ENCODE measurements at regions not wholly inside any gene's neighbourhood (a gene's known extent, or its start where the extent isn't known, plus 50 kb on each side); places are given as distances from the start of the nearest gene placed in this dataset.
A peak's percentile ranks its signal among the peaks of the same experiment; 100 is the strongest.
"Not testable (repeated sequence)": the region's sequence is repeated elsewhere in the genome, so short reads cannot be mapped to it uniquely, and the experiment has no call there.

GRCh38 chrX:121761845-121762244 is 714.4 kb downstream of the GLUD2 start (continued):
- no peak for TF ChIP-seq RNF2 (IDR thresholded peaks at IDR 0.05; ENCODE audit: borderline replicate concordance, low read depth)

- Histone ChIP-seq H3K4me1 (no peaks in the 10 kb centered on the region), H3K9me3 (no peaks in the 10 kb centered on the region), H3K4me3 (no peak overlapping the region), H3K4me2 (no peak overlapping the region), H3K27ac (no peak overlapping the region)
- FAIRE-seq (peak; percentile 91), ATAC-seq (no peak), DNase-seq (ENCODE audit: low read depth in 1 of 2, low spot score in 1 of 2) (no peak)
- ChIA-PET POLR2A (no interaction called here), CTCF (no interaction called here)
- WGBS (ENCODE audit: missing lambda C conversion rate), result 32% methylated on average over 4 of the region's 4 CpGs
- TF ChIP-seq POLR2AphosphoS2 (conservative IDR thresholded peaks at IDR 0.05; ENCODE audit: low read length) (no peak), PHF8 (IDR thresholded peaks at IDR 0.05; ENCODE audit: borderline replicate concordance, low read depth) (no peak), HES2 (IDR thresholded peaks at IDR 0.05) (no peak), MAFK (IDR thresholded peaks at IDR 0.05; ENCODE audit: partially characterized antibody) (peak; percentile 76), ZSCAN20 (CRISPR knock-in tag; IDR thresholded peaks at IDR 0.05) (no peak), NFE2L2 (conservative IDR thresholded peaks at IDR 0.05; ENCODE audit: low read length) (peak; percentile 59; the same call in 1 of the 2 replicates)
Measured at GRCh38 chrX:121763671-121764070, 716.3 kb downstream of the GLUD2 start.

GRCh38 chrX:121768210-121768609 is 720.8 kb downstream of the GLUD2 start:
- H3K4me1 ChIP-seq; ATAC-seq; CTCF ChIA-PET; H3K9me3 ChIP-seq; FAIRE-seq; DNase-seq (ENCODE audit: low read depth in 1 of 2, low spot score in 1 of 2); H3K4me3 ChIP-seq; H3K4me2 ChIP-seq; H3K27ac ChIP-seq; POLR2A ChIA-PET: not testable (repeated sequence)
- 22% methylated on average over 3 of the region's 3 CpGs for WGBS (ENCODE audit: missing lambda C conversion rate)

GRCh38 chrX:121781991-121782390 is 734.6 kb downstream of the GLUD2 start:
- no peak for FAIRE-seq
- Histone ChIP-seq H3K4me3 (no peak overlapping the region), H3K27ac (no peak overlapping the region), H3K9me3 (no peaks in the 10 kb centered on the region), H3K4me1 (no peaks in the 10 kb centered on the region), H3K4me2 (no peak overlapping the region)
- no peak for ATAC-seq
- DNase-seq (ENCODE audit: low read depth in 1 of 2, low spot score in 1 of 2), result no peak
- POLR2A ChIA-PET, result no interaction called here
- no peak for TF ChIP-seq MAZ (IDR thresholded peaks at IDR 0.05; ENCODE audit: borderline replicate concordance, low read depth, low read length)
- TF ChIP-seq POLR2AphosphoS2 (conservative IDR thresholded peaks at IDR 0.05; ENCODE audit: low read length), result no peak
- CTCF ChIA-PET, result no interaction called here

GRCh38 chrX:121782544-121782943 is 735.1 kb downstream of the GLUD2 start:
- H3K9me3 ChIP-seq, result no peaks in the 10 kb centered on the region
- H3K4me3 ChIP-seq, result no peak overlapping the region
- WGBS (ENCODE audit: missing lambda C conversion rate), result 46% methylated on average over 2 of the region's 2 CpGs
- H3K4me1 ChIP-seq, result no peaks in the 10 kb centered on the region
- DNase-seq (ENCODE audit: low read depth in 1 of 2, low spot score in 1 of 2) (no peak), ATAC-seq (no peak), FAIRE-seq (no peak)
- no peak for TF ChIP-seq ZC3H11A (IDR thresholded peaks at IDR 0.05)
- TF ChIP-seq CTCF (IDR thresholded peaks at IDR 0.05), result no peak
- no peak for TF ChIP-seq CEBPB (IDR thresholded peaks at IDR 0.05)
- TF ChIP-seq EP300 (IDR thresholded peaks at IDR 0.05), result no peak
- TF ChIP-seq GATA3 (IDR thresholded peaks at IDR 0.05; ENCODE audit: borderline replicate concordance), result no peak
- TF ChIP-seq RARB (CRISPR knock-in tag; IDR thresholded peaks at IDR 0.05), result no peak
- TF ChIP-seq RAD21 (conservative IDR thresholded peaks at IDR 0.05 in 1 of 2, IDR thresholded peaks at IDR 0.05 in 1 of 2), result no peak
- no peak for TF ChIP-seq PHF8 (IDR thresholded peaks at IDR 0.05; ENCODE audit: borderline replicate concordance, low read depth)
- TF ChIP-seq MAZ (IDR thresholded peaks at IDR 0.05; ENCODE audit: borderline replicate concordance, low read depth, low read length), result no peak
- no peak for TF ChIP-seq HMGXB4 (CRISPR knock-in tag; IDR thresholded peaks at IDR 0.05; ENCODE audit: borderline replicate concordance)
- TF ChIP-seq FOXS1 (CRISPR knock-in tag; IDR thresholded peaks at IDR 0.05), result no peak
- ChIA-PET POLR2A (no interaction called here), CTCF (no interaction called here)
- no peak overlapping the region for H3K4me2 ChIP-seq
- H3K27ac ChIP-seq, result no peak overlapping the region
